HEK293T (cell line): ENCODE measurements at regions not wholly inside any gene's neighbourhood (a gene's known extent, or its start where the extent isn't known, plus 50 kb on each side); places are given as distances from the start of the nearest gene placed in this dataset.

Source experiments
- CTCF ChIA-PET: fragments of 350-600 bp; formaldehyde crosslinking; extraction: SDS; loops from one replicate; lab custom pipeline; 2021; ENCODE audit warnings: antibody characterized with exemption, inconsistent platforms; lab: Yijun Ruan, JAX
- POLR2A ChIA-PET: fragments of 350-600 bp; formaldehyde crosslinking; extraction: SDS; loops from one replicate; lab custom pipeline; 2020; ENCODE audit warnings: antibody characterized with exemption, inconsistent platforms; lab: Yijun Ruan, JAX
- DNase-seq: peaks from one replicate; pipeline ENCODE4 v3.0.0; 2012; ENCODE audit warnings: mixed read lengths; ENCODE audit errors: extremely low spot score
- ARNT ChIP-seq: fragments of 450-650 bp; IDR thresholded peaks from 2 replicates; pipeline ENCODE4 v1.6.1; 2017; ENCODE audit warnings: mild to moderate bottlenecking
- BHLHE40 ChIP-seq: fragments of 450-650 bp; IDR thresholded peaks from 2 replicates; pipeline ENCODE4 v1.6.1; 2016; ENCODE audit warnings: mild to moderate bottlenecking, moderate library complexity, borderline replicate concordance
- CTBP1 ChIP-seq: fragments of 450-650 bp; IDR thresholded peaks from 2 replicates; pipeline ENCODE4 v1.6.1; 2016; ENCODE audit warnings: borderline replicate concordance
- ELF4 ChIP-seq: fragments of 450-650 bp; IDR thresholded peaks from 2 replicates; pipeline ENCODE4 v1.6.1; 2017; ENCODE audit warnings: antibody characterized with exemption
- FOXA1 ChIP-seq: fragments of 450-650 bp; IDR thresholded peaks from 2 replicates; pipeline ENCODE4 v1.6.1; 2016; ENCODE audit warnings: mild to moderate bottlenecking
- FOXK2 ChIP-seq: fragments of 450-650 bp; IDR thresholded peaks from 2 replicates; pipeline ENCODE4 v1.6.1; 2016; ENCODE audit warnings: mild to moderate bottlenecking
- FOXM1 ChIP-seq: fragments of 450-650 bp; IDR thresholded peaks from 2 replicates; pipeline ENCODE4 v1.6.1; 2017; ENCODE audit warnings: mild to moderate bottlenecking, borderline replicate concordance
- HDGF ChIP-seq: fragments of 450-650 bp; IDR thresholded peaks from 2 replicates; pipeline ENCODE4 v1.6.1; 2017; ENCODE audit warnings: antibody characterized with exemption, borderline replicate concordance
- L3MBTL2 ChIP-seq: fragments of 450-650 bp; conservative IDR thresholded peaks from 2 replicates; pipeline ENCODE4 v1.6.1; 2016; ENCODE audit warnings: mild to moderate bottlenecking
- LEF1 ChIP-seq: fragments of 450-650 bp; IDR thresholded peaks from 2 replicates; pipeline ENCODE4 v1.6.1; 2017; ENCODE audit warnings: mild to moderate bottlenecking, borderline replicate concordance
- NFRKB ChIP-seq: fragments of 450-650 bp; IDR thresholded peaks from 2 replicates; pipeline ENCODE4 v1.6.1; 2016; ENCODE audit warnings: mild to moderate bottlenecking, moderate library complexity
- PKNOX1 ChIP-seq: fragments of 450-650 bp; IDR thresholded peaks from 2 replicates; pipeline ENCODE4 v1.6.1; 2016
- SP1 ChIP-seq: fragments of 450-650 bp; IDR thresholded peaks from 2 replicates; pipeline ENCODE4 v1.6.1; 2017
- SUZ12 ChIP-seq: fragments of 450-650 bp; IDR thresholded peaks from 2 replicates; pipeline ENCODE4 v1.6.1; 2016; ENCODE audit warnings: mild to moderate bottlenecking
- TARDBP ChIP-seq: fragments of 450-650 bp; IDR thresholded peaks from 2 replicates; pipeline ENCODE4 v1.6.1; 2016
- ZNF384 ChIP-seq: fragments of 450-650 bp; IDR thresholded peaks from 2 replicates; pipeline ENCODE4 v1.6.1; 2016

GRCh38 chr6:98118397-98119045, 715.9 kb upstream of the POU3F2 start:
- DNase-seq: no peak
- POLR2A ChIA-PET: no interaction called here
- CTCF ChIA-PET: no interaction called here
- TF ChIP-seq SUZ12: no peak
- TF ChIP-seq ELF4: no peak
- no peak for TF ChIP-seq L3MBTL2
- TF ChIP-seq NFRKB: no peak
- no peak for TF ChIP-seq FOXA1
- no peak for TF ChIP-seq HDGF
- TF ChIP-seq PKNOX1: no peak
- no peak for TF ChIP-seq CTBP1
- no peak for TF ChIP-seq LEF1
- TF ChIP-seq BHLHE40: no peak
- no peak for TF ChIP-seq ARNT
- no peak for TF ChIP-seq FOXM1
- TF ChIP-seq TARDBP: no peak
- TF ChIP-seq SP1: no peak
- no peak for TF ChIP-seq FOXK2

- ChIA-PET CTCF (interaction anchor here (0.7 kb wide), 1 partner anchor 405 kb away, joined by 3 read pairs; no protein-coding TSS in a partner anchor), POLR2A (no interaction called here)
- no peak for TF ChIP-seq CTBP1
- no peak for TF ChIP-seq PKNOX1
- TF ChIP-seq SUZ12: no peak
- no peak for TF ChIP-seq NFRKB
- TF ChIP-seq FOXK2: no peak
- TF ChIP-seq L3MBTL2: no peak
- no peak for TF ChIP-seq ARNT
- TF ChIP-seq FOXM1: no peak
- TF ChIP-seq BHLHE40: no peak
- TF ChIP-seq LEF1: no peak
- no peak for TF ChIP-seq ELF4
- DNase-seq: no peak
Observed at GRCh38 chr6:98124171-98124570, 710.2 kb upstream of the POU3F2 start.

- POLR2A ChIA-PET: no interaction called here
- TF ChIP-seq BHLHE40 (no peak), FOXA1 (no peak), NFRKB (no peak), FOXM1 (no peak), ELF4 (no peak), ZNF384 (no peak), FOXK2 (no peak), TARDBP (no peak), CTBP1 (no peak), ARNT (no peak), SUZ12 (no peak), LEF1 (no peak), L3MBTL2 (no peak), PKNOX1 (no peak), SP1 (no peak), HDGF (no peak)
- no peak for DNase-seq
- CTCF ChIA-PET: no interaction called here
Observed at GRCh38 chr6:98131290-98131990, 702.9 kb upstream of the POU3F2 start.

GRCh38 chr6:98136333-98136732, 698.0 kb upstream of the POU3F2 start:
- ChIA-PET POLR2A (no interaction called here), CTCF (no interaction called here)
- DNase-seq: no peak

More at GRCh38 chr6:98136333-98136732, 698.0 kb upstream of the POU3F2 start:
- TF ChIP-seq SUZ12: no peak
- no peak for TF ChIP-seq ELF4
- TF ChIP-seq BHLHE40: no peak
- no peak for TF ChIP-seq FOXA1
- TF ChIP-seq SP1: no peak
- TF ChIP-seq HDGF: no peak
- no peak for TF ChIP-seq TARDBP
- no peak for TF ChIP-seq FOXM1
- TF ChIP-seq FOXK2: no peak
- TF ChIP-seq PKNOX1: no peak
- no peak for TF ChIP-seq ARNT
- TF ChIP-seq CTBP1: no peak
- TF ChIP-seq L3MBTL2: no peak
- no peak for TF ChIP-seq LEF1
- no peak for TF ChIP-seq NFRKB
